Rectal smooth muscle tissue (tissue), 1 donor: ENCODE measurements at regions not wholly inside any gene's neighbourhood (a gene's known extent, or its start where the extent isn't known, plus 50 kb on each side); places are given as distances from the start of the nearest gene placed in this dataset.
"Not testable (repeated sequence)": the region's sequence is repeated elsewhere in the genome, so short reads cannot be mapped to it uniquely, and the experiment has no call there.

Experiments used
- H3K27ac ChIP-seq: one replicate; pipeline ENCODE4 v1.7.0; 2013; ENCODE audit warnings: low read depth, low read length, inconsistent platforms
- H3K27me3 ChIP-seq: one replicate; pipeline ENCODE4 v1.7.0; 2013; ENCODE audit warnings: low read length; ENCODE audit not compliant: control insufficient read depth, insufficient read depth
- H3K36me3 ChIP-seq: one replicate; pipeline ENCODE4 v1.7.0; 2013; ENCODE audit warnings: low read length; ENCODE audit not compliant: control insufficient read depth, insufficient read depth
- H3K4me1 ChIP-seq: one replicate; pipeline ENCODE4 v1.7.0; 2013; ENCODE audit warnings: low read length; ENCODE audit not compliant: control insufficient read depth, insufficient read depth
- H3K4me3 ChIP-seq: one replicate; pipeline ENCODE4 v1.7.0; 2013; ENCODE audit warnings: low read length
- H3K9ac ChIP-seq: one replicate; pipeline ENCODE4 v1.7.0; 2013; ENCODE audit warnings: low read length

- H3K27me3 ChIP-seq: no peaks in the 10 kb centered on the region
- H3K27ac ChIP-seq: no peak overlapping the region
- H3K4me3 ChIP-seq: no peak overlapping the region
- H3K9ac ChIP-seq: no peak overlapping the region
- H3K4me1 ChIP-seq: no peaks in the 10 kb centered on the region
- H3K36me3 ChIP-seq: no peaks in the 10 kb centered on the region
Observed at GRCh38 chr13:89076622-89077021, 1405.5 kb downstream of the SLITRK5 start.

GRCh38 chr13:89082623-89083022 is 1411.5 kb downstream of the SLITRK5 start:
- H3K4me3 ChIP-seq: no peak overlapping the region
- H3K27ac ChIP-seq: no peak overlapping the region
- no peaks in the 10 kb centered on the region for H3K4me1 ChIP-seq
- no peak overlapping the region for H3K9ac ChIP-seq
- no peaks in the 10 kb centered on the region for H3K36me3 ChIP-seq
- H3K27me3 ChIP-seq: no peaks in the 10 kb centered on the region

GRCh38 chr13:89088107-89088506 is 1416.9 kb downstream of the SLITRK5 start:
- H3K9ac ChIP-seq, H3K27me3 ChIP-seq, H3K27ac ChIP-seq, H3K4me1 ChIP-seq, H3K36me3 ChIP-seq, H3K4me3 ChIP-seq: not testable (repeated sequence)

GRCh38 chr13:89097994-89098393 is 1426.8 kb downstream of the SLITRK5 start:
- no peaks in the 10 kb centered on the region for H3K4me1 ChIP-seq
- H3K36me3 ChIP-seq: no peaks in the 10 kb centered on the region
- H3K27ac ChIP-seq: no peak overlapping the region

GRCh38 chr13:89113744-89114143 is 1442.6 kb downstream of the SLITRK5 start:
- no peak overlapping the region for H3K9ac ChIP-seq
- no peaks in the 10 kb centered on the region for H3K4me1 ChIP-seq
- no peak overlapping the region for H3K27ac ChIP-seq
- no peaks in the 10 kb centered on the region for H3K36me3 ChIP-seq
- no peaks in the 10 kb centered on the region for H3K27me3 ChIP-seq
- H3K4me3 ChIP-seq: no peak overlapping the region

More at GRCh38 chr13:89097994-89098393, 1426.8 kb downstream of the SLITRK5 start:
- H3K4me3 ChIP-seq: no peak overlapping the region
- no peaks in the 10 kb centered on the region for H3K27me3 ChIP-seq
- no peak overlapping the region for H3K9ac ChIP-seq

- no peaks in the 10 kb centered on the region for H3K27me3 ChIP-seq
- H3K27ac ChIP-seq: no peak overlapping the region
- H3K4me1 ChIP-seq: no peaks in the 10 kb centered on the region
- no peak overlapping the region for H3K9ac ChIP-seq
- no peaks in the 10 kb centered on the region for H3K36me3 ChIP-seq
- no peak overlapping the region for H3K4me3 ChIP-seq
Observed at GRCh38 chr13:89115307-89115706, 1444.1 kb downstream of the SLITRK5 start.

GRCh38 chr13:89136678-89137077 is 1465.5 kb downstream of the SLITRK5 start:
- no peaks in the 10 kb centered on the region for H3K4me1 ChIP-seq
- no peaks in the 10 kb centered on the region for H3K36me3 ChIP-seq
- H3K9ac ChIP-seq: no peak overlapping the region
- H3K27ac ChIP-seq: no peak overlapping the region
- no peaks in the 10 kb centered on the region for H3K27me3 ChIP-seq
- no peak overlapping the region for H3K4me3 ChIP-seq

GRCh38 chr13:89150362-89150761 is 1479.2 kb downstream of the SLITRK5 start:
- Histone ChIP-seq H3K9ac (no peak overlapping the region), H3K4me1 (no peaks in the 10 kb centered on the region), H3K36me3 (no peaks in the 10 kb centered on the region), H3K4me3 (no peak overlapping the region), H3K27ac (no peak overlapping the region), H3K27me3 (no peaks in the 10 kb centered on the region)

- Histone ChIP-seq H3K9ac (no peak overlapping the region), H3K4me3 (no peak overlapping the region), H3K27me3 (no peaks in the 10 kb centered on the region)
Observed at GRCh38 chr13:89153941-89154340, 1482.8 kb downstream of the SLITRK5 start.

GRCh38 chr13:89163096-89163495 is 1491.9 kb downstream of the SLITRK5 start:
- no peak overlapping the region for H3K4me3 ChIP-seq
- no peak overlapping the region for H3K9ac ChIP-seq
- no peak overlapping the region for H3K27ac ChIP-seq
- H3K27me3 ChIP-seq: no peaks in the 10 kb centered on the region
- H3K36me3 ChIP-seq: no peaks in the 10 kb centered on the region
- H3K4me1 ChIP-seq: no peaks in the 10 kb centered on the region

More at GRCh38 chr13:89153941-89154340, 1482.8 kb downstream of the SLITRK5 start:
- Histone ChIP-seq H3K36me3 (no peaks in the 10 kb centered on the region), H3K4me1 (no peaks in the 10 kb centered on the region), H3K27ac (no peak overlapping the region)

GRCh38 chr13:89165685-89166084 is 1494.5 kb downstream of the SLITRK5 start:
- Histone ChIP-seq H3K27me3 (no peaks in the 10 kb centered on the region), H3K36me3 (no peaks in the 10 kb centered on the region), H3K27ac (no peak overlapping the region), H3K9ac (no peak overlapping the region), H3K4me3 (no peak overlapping the region), H3K4me1 (no peaks in the 10 kb centered on the region)

GRCh38 chr13:89169951-89170350 is 1498.8 kb downstream of the SLITRK5 start:
- Histone ChIP-seq H3K36me3 (no peaks in the 10 kb centered on the region), H3K4me3 (no peak overlapping the region), H3K27me3 (no peaks in the 10 kb centered on the region), H3K4me1 (no peaks in the 10 kb centered on the region), H3K27ac (no peak overlapping the region), H3K9ac (no peak overlapping the region)

- Histone ChIP-seq H3K27me3 (no peaks in the 10 kb centered on the region), H3K4me3 (no peak overlapping the region), H3K36me3 (no peaks in the 10 kb centered on the region), H3K4me1 (no peaks in the 10 kb centered on the region), H3K27ac (no peak overlapping the region), H3K9ac (no peak overlapping the region)
Observed at GRCh38 chr13:89181041-89181440, 1509.9 kb downstream of the SLITRK5 start.
